GF-D8 (cell line): ENCODE measurements at regions not wholly inside any gene's neighbourhood (a gene's known extent, or its start where the extent isn't known, plus 50 kb on each side); places are given as distances from the start of the nearest gene placed in this dataset.

ENCODE experiments used
- DNase-seq: peaks from one replicate; lab custom pipeline; 2025; lab: John Stamatoyannopoulos, UW

DNA sequence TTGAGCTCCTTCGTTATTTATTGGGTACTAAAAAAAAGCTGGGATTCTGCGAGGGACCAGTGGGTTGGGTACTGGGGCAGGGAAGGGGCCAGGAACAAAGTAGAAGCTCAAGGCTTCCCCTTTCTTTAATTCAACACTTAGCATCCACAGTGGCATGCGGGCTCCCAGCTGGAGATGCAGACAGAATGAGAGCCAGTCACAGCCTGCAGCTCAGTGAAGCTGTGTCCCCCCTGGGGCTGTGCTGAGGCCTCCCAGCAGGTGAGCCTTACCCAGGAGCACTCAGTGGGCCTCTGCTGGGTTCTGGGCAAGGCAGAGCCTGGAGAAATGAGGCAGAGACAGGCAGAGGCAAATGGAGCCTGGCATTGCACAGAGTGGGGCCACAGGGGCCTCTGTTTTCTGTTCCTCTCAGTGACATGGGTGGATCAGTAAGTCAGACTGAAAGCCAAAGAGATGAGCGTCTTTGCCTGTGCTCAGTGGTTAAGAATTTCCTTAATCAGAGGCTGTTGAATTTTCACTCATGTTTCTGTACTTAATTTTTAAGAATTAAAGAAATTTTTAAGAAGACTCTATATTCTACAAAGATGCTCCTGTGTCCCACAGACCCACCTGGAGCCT is 181.4 kb upstream of the RBPJ start:
- no peak for DNase-seq

DNA sequence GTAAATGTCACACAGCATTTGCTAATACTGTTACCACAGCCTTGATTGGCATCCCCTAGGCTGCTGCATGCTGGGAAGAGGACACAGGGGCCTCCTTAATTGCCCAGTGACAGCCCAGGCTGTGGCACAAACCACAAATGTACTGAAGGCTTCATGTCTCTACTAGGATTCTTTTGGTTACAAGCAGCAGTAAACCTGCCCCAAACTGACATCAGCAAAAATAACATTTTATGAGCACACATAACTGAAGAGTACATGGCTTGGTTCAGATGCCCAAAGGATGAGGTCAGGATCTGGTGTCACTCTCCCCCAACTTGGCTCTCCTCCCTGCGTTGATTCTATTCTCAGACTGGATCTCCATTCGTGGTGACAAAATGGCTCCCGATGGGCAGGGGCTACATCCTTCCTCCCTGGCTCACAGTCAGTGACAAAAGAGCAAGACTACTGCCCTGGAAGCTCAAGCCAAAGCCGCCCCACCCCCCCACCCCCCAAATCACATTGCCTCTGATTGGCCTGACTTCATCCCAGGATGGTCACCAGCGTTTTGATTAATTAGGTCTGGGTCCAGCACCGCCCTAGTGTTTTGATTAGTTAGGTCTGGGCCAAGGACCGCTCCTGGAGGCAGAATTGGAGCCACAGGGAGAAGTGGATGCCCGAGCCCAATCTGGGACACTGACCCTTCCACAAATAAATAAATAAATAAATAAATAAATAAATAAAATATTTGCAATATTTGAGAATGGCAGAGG is 180.5 kb upstream of the RBPJ start:
- DNase-seq: no peak

DNA sequence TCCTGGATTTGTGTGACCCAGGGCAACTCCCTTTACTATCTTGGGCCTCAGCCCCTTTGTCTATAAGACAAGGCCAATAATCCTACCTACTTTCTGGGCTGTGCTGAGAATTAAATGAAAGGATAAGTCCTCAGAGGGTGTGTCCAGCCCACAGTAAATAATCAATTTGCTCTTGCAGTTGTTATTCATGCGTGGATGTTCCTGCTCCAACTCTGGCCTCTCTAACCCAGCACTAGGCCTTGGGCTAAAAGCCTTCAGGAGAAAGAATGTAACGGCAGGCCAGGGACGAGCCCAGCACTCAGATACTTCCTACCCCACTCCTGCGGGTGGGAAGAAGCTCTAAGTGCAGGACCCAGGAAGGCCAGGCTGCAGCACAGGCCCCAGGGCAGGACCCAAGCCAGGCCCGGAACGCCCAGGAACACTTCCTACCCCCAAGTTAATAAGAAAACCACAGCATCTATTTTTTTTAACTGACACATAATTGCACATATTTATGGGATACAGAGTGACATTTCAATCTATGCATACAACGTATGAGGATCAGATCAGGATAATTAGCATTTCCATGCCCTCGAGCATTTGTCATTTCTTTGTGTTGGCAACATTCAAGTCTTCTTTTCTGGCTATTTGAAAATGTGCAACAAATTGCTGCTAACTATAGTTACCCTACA is 179.6 kb upstream of the RBPJ start:
- DNase-seq: no peak

DNA sequence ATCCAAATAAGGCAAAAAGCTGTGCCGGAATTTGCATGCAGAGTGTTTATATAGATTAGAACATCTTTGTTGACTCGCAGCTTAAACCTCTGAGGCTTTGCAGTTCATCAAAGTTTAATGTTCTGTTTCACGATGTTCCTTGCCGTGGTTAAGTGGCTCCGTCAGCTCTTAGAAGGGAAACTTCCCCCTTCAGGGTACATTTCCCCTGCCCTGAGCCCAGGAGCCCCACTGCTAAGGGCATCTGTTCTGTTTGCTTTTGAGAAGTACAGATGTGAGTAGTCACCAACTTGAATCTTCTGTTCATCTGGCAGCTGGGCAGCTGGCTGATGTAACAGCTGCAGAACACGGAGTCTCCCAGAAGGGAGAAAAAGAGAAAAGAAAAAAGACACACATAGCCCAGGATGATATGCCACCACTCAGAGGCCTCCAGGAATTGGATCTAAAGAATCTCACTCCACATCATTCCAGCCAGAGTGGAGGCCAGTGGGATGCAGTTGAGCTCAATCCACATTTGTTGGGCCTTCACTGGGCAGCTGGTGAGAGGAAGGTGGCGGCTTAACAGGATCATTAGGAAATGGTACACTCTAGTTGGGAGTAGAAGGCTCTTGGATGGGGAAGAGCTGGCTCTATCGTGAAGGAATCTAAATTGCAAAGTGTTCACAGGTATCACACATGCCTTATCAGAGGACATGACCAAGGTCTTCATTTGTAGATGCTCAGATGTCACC is 178.7 kb upstream of the RBPJ start:
- no peak for DNase-seq

DNA sequence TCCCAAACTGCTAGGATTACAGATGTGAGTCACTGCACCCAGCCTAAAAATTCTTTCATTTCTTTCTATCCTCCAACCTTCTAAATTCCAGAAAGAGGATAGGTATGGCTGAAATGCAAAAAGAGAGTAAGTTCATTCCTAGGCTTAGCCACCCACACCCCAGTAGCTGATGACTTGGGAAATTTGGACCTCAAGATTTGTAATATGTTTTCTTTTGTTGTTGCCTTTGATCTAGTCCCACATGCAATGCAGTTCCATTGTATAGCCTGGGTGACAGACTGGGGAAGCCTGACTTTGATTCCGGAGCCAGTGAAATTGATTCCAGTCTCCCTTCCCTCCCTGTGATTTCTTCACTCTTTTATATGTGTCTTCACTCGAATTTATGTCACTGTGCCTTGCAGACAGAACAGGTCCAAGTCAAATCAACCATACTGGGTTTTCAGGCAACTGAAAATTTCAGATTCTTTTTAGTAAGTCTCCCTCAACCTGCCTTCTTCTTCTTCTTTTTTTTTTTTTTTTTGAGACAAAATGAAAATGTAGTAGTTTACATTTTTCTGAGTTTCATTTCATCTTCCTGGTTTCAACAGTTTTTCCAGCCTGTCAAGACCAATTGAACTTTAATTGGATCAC is 176.2 kb upstream of the RBPJ start:
- no peak for DNase-seq

DNA sequence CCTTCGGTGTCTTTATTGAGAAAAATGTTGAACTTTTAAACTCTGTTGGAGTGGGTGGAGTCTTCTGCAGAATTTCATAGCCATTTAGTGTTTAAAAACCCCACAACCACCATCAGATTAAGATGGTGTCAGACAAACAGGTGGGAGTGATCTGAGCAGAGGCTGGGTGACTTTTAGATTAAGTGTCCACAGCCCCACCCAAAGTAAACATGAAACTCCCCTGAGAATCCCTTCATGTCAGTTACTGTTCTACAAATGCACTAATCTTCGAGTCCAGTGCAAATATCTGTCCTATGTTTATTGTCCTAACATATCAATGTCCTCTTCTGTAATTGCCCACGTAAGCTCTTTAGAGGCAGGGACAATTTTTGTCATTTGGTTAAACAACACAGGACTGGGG is 175.6 kb upstream of the RBPJ start:
- DNase-seq: no peak

DNA sequence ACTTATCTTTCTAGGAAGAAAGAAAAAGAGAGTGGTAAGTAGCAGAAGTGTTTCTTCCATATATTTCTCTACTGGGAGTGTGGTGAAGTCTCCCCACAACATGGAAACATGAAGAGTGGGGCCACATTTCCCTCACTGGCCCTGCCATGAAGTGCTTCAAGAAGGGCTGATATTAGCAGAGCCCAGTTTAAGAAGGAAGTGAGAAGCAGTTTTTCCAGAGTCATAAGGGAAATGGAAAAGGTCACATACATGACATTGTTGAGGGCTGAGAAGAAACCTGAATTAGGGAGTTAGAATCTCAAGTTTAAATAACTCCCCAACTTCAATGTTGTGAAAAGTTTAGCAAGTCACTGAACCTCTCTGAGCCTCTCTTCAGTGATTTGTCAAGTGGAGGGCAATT is 171.9 kb upstream of the RBPJ start:
- no peak for DNase-seq

DNA sequence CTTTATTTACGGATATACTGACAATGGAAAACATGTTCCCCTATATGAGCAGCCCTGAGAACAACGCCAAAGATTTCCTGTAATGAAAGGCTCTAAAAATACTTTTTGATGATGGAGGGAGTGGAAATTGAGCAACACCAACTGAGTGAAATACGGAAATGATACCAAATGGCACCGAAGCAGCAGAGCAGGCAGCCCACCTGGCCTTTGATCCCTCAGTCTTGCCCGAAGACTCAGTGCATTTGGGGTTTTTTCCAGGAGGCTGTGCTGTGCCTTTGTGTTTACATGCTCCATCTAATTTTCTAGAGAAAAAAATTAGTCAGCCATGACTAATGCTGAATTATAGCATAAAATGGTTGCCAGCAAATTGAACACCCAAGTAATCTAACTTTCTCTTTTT is 169.9 kb upstream of the RBPJ start:
- DNase-seq: peak; percentile 25

DNA sequence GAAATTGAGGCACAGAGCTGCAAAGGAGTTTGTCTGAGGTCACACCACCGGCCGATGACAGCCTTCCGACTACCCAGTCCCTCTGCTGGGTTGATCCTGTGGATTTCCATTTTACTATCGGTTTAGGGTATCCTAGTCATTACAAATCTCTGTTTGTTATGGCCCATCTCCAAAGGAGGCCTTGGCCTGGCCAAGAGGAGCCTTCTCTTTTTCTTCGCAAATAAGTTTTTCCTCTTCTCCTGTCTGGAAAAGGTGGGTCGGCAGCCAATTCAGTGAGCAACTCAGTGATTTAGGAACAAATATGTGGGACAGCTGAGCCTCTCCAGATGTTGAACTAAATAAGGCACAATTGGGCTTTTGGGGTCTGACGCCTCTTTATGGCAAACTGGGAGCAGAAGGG is 169.2 kb upstream of the RBPJ start:
- DNase-seq: no peak

DNA sequence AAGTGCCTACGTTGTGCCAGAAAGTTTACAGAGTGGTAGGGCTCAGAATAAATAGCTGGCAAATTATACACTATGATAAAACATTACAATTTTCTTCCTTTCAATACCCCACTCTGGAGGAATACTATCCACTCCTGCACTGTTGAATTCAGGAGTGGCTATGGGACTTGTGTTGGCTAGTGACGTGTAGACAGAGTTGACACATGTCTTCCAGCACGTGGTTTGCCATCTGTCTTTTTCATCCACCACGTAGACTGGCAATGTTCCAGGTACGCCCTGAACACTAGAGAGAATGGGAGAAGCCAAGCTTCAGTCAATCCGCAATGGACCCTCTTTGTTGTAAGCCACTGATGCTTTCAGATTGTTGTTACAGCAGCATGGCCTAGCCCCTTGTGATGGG is 168.8 kb upstream of the RBPJ start:
- DNase-seq: no peak

DNA sequence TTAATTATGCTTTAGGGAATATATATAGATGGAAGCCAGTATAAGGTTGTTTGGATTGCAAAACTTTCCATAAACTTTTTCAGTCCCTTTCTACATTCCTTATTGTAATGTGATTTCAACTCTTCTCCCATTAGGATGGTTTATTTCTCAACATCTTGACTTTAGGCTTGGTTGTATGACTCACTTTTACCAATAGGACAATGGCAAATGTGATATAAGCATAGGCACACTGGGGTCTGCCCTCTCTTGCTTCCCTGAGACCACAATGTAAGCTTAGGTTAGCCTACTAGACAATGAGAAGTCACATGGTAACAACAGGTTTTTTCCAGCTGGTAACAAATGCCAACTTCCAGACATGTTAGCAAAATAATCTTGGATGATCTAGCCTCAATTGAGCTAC is 163.3 kb upstream of the RBPJ start:
- no peak for DNase-seq

DNA sequence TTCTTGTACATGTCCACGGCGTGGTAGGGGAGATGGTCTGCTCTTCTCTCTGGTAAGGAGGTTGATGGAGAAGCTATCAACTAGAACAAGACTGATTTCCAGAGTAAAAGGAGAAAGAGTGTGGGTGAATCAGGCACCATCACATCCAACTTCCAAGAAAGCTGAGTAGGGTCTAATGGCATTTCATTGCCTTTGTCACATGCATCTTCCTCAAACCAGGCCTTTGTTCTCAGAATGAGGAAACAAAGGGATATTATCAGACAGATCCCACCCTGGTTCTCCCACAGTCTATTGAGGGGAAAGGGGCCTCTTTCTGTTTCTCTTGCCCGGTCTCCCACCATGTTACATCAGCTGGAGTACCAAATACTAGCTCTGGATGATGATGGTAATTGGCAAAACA is 160.2 kb upstream of the RBPJ start:
- no peak for DNase-seq

DNA sequence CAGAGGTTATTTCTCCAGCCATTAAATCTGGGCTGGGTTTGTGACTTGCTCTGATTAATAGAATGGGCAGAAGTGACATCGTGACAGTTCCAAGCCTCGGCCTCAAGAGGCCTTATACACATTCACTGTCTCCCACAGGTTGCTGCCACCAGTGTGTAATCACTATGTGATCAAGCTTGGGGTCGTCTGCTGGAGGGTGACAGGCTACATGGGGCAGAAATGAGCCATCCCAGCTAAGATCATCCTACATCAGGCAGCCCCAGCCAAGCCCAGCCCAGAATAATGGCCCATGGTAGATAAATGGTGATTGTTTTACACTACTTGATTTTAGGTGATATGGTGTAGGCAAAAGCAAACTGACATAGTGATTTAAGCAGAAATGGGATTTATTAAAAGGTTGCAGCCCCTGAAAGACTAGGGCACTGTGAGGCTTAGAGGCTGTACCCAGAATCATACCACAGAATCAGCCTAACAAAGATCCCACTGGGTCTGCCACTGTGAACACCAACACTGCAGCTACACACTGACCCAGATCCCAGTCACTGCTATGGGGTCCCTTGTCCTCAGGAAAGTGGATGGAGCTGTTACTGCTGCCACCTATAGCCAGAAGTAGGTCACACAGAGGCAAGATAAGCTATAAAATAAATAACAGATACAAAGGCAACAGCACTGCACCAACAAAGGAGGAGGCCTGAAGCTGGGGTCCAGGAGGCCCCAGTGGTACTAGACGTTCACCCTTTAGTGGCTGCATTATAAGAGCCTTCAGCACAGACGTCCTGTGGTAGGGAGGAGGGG is 159.6 kb upstream of the RBPJ start:
- no peak for DNase-seq

DNA sequence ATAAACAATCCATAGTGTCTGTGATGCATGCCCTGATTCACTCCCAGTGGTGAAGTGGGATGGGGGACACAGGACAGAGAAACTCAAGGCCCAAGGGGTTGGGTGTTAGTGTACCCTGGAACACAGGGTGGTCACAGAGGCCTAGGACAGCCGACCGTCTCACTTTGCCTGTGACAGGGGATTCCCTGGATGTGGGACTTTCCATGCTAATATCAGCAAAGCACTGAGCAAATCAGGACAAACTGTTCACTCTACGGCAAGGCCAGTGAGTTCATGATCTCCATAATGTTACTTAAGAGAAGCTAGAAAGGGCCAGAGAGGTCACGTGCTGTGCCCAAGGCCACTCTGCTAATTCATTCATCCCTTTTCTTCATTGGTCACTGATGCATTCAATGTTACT is 158.7 kb upstream of the RBPJ start:
- DNase-seq: no peak

DNA sequence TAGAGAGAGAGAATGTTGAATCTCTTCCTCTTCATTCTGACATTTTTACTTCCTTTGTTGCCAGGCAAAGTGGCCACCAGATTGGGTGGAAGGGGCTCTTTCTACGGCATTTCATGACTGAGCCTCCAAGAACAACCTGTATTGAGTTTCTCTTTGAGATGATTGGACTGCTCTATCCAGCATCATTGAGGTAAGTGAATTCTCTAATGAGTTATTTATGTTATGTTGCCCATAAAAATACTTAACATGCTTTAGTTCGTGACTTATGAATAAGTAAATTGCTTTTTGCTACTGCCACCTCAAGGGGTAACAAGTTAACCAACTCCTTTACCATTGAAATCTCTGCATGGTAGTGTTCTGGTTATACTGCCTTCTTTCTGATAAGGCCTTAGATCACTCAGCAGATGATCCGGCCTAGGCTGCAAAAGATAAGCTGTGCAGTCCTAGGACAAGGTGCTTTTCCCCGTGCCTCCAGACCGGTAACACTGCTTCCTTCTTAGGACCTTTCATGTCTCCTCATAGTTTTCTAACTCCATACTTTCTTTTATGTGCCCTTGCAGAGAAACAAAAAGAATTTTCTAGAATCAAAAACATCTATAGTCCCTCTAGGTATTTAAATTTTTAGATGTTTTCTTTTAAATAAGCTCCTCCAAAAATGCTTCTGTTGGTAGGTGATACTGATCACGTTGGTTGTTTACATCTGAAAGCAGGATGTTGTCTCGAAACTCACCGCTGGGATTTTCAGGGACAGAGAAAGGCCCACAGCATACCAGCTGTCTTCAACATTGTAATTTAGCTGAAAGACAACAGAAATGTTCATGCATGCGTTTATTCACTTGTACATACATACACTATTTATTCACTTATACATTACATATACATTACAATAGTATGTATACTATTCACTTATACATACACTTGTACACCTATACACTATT is 157.1 kb upstream of the RBPJ start:
- DNase-seq: no peak

DNA sequence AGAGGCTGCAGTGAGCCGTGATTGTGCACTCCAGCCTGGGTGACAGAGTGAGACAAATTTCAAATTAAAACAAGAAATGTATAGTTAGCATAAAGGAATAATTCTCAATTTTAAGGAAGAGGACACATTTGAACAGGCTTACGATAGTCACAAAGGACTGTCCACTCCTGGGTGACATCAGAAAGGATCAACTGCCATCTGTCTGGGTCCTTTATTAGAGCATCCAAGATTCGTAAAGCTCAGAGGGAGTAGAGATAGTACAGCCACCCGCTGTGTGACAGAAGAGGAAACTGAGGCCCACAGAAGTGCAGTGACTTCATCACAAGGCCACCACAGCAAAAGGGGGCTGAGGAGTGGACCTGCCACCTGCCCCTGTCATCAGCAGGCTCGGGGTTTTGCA is 149.3 kb upstream of the RBPJ start:
- DNase-seq: no peak

DNA sequence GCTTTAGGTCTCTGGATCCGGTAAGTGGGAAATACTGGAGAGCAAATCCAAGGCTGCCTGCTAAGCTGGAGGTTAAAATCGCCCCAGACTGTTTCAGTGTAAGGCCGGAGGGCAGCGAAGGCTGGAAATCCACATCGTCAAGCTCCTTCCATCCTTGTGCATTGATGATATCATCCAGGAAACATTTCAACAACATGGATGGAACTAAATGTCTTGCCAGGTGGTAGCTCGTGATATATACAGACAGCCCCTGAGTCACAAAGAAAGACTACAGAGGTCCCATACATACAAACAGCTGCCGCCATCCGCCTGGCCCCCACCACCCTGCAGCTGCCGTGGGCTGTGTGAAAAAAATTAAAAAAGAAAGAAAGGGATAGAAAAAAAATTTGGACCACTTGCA is 148.9 kb upstream of the RBPJ start:
- no peak for DNase-seq

DNA sequence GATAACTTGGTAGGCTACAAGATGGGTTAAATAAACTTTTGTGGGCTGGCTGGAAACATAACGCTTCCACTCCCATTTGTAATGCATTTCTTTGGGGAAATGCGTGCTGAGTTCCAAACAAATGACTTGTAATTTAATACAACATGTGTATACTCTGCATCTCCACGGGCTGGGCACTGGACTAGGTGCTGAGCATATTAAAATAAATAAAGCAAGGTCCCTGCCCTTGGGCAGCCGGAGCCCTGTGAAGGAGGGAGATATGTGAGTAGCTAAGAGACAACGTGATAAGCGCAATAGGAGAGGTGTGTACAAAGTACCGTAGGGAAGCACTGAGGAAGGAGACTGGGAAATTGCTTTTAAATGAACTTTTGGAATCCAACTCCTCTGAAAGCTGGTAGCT is 147.2 kb upstream of the RBPJ start:
- DNase-seq: no peak

DNA sequence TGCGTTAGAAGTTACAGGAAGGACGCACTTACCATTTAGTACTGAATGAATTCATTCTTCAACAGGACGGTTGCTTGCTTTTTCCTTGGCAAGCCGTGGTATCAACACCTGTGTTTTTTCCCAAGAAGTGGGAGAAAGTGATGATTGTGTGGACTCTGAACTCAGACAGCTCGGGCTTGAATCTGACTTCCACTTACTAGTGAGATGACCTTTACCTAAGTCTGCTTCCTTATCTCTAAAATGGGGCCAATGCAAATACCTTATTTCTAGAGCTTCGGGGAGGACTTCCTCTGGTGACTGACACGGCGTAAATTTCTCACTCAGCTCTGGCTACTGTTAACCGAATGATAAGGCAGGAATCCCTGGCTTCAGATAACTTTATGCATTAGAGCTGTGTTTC is 146.8 kb upstream of the RBPJ start:
- no peak for DNase-seq

DNA sequence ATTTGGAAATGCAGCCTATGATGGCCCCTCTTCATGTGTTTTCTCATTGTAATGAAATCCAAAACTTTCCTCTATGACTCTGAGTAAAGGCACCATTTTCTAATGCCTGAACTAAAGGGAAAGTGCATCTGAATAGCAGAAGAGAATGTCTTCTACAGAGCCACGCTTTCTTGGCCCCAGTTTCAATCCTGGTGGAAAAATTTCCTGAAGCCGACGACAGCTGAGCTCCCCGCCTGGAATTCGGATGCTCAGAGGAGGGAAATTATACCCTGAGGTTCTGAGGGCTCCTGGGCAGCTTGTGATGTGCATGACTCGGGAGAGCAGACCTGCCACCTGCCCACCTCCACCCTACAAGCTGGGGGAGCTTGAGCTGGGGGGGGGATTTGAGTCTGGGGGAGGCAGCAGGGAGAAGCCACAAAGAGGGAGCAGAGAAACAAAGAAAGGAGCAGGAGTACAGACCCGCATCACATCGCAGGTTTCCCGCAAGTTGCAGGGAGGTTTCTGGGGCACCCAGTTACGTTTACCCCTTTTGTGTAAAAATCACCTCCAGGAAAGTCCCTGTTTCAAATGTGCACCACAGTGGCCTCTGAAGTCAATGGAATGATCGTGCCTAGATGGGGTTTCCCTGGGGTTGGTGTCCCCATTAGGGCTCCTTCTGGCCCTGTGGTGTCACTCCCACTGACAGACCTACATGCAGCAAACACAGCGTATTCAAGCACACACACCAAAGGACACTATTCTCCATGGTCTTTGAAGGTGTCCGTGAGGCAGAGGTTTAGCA is 145.6 kb upstream of the RBPJ start:
- no peak for DNase-seq
